ENCODE measurements at regions not wholly inside any gene's neighbourhood (a gene's known extent, or its start where the extent isn't known, plus 50 kb on each side); places are given as distances from the start of the nearest gene placed in this dataset.

DNA sequence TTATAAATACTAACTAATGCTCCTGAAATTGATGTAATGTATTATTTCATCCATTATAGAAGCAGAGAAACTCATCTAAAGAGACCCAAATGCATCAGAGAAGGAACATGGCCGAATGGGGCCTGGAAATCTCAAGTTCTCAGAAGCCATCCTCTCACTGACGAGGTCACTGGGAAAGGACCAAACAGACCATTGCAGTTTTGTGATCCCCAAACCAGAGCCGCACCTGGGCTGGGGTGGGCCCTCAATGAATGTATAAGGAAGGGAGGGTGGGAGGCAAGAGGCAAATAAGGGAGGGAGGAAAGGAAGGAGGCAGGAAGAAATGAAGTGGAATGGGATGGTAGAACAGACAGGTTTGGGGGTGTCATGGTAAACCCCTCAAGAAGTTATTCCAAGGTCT lies 245.3 kb upstream of the ID2 start:
- no peak for DNase-seq
- Histone ChIP-seq H3K27me3 (no peaks in the 10 kb centered on the region), H3K9me3 (no peaks in the 10 kb centered on the region), H3K4me3 (no peak overlapping the region), H3K27ac (no peak overlapping the region), H3K4me1 (peaks cover 0 to 15% (median 2%) of the 10 kb centered on the region in 4 donors), H3K36me3 (no peaks in the 10 kb centered on the region)
- no peak for TF ChIP-seq EP300 (IDR thresholded peaks at IDR 0.05; ENCODE audit: low read depth)
- TF ChIP-seq POLR2A (IDR thresholded peaks at IDR 0.05) = no peak
- no peak for TF ChIP-seq POLR2AphosphoS5 (IDR thresholded peaks at IDR 0.05)
- TF ChIP-seq, protein P1, sequence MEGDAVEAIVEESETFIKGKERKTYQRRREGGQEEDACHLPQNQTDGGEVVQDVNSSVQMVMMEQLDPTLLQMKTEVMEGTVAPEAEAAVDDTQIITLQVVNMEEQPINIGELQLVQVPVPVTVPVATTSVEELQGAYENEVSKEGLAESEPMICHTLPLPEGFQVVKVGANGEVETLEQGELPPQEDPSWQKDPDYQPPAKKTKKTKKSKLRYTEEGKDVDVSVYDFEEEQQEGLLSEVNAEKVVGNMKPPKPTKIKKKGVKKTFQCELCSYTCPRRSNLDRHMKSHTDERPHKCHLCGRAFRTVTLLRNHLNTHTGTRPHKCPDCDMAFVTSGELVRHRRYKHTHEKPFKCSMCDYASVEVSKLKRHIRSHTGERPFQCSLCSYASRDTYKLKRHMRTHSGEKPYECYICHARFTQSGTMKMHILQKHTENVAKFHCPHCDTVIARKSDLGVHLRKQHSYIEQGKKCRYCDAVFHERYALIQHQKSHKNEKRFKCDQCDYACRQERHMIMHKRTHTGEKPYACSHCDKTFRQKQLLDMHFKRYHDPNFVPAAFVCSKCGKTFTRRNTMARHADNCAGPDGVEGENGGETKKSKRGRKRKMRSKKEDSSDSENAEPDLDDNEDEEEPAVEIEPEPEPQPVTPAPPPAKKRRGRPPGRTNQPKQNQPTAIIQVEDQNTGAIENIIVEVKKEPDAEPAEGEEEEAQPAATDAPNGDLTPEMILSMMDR (IDR thresholded peaks at IDR 0.05) = no peak
- WGBS, 2 donors (ENCODE audit: low coverage in 1 of 2) = 97% methylated on average over 3 of the region's 3 CpGs; no CpG with 5 or more reads in 1 of the 2 donors
- in situ Hi-C loops (cut with MboI; ENCODE audit: low pct_ligation_motif_present in 1 of 4, low pct_unique_long_range_greater_than_20kb in 1 of 4, low sequenced_read_pairs in 3 of 4) = no loop called here
- intact Hi-C loops (cut with DNase I; ENCODE audit: low total_unique reads) = no loop called here

- Histone ChIP-seq H3K36me3 (no peaks in the 10 kb centered on the region), H3K27ac (no peak overlapping the region), H3K9me3 (no peaks in the 10 kb centered on the region), H3K4me3 (no peak overlapping the region), H3K4me1 (peaks cover 0 to 15% (median 2%) of the 10 kb centered on the region in 4 donors), H3K27me3 (no peaks in the 10 kb centered on the region)
- intact Hi-C loops (cut with DNase I; ENCODE audit: low total_unique reads) (no loop called here), in situ Hi-C loops (cut with MboI; ENCODE audit: low pct_ligation_motif_present in 1 of 4, low pct_unique_long_range_greater_than_20kb in 1 of 4, low sequenced_read_pairs in 3 of 4) (no loop called here)
- TF ChIP-seq, protein P1 (IDR thresholded peaks at IDR 0.05) = no peak
- TF ChIP-seq EP300 (IDR thresholded peaks at IDR 0.05; ENCODE audit: low read depth) = no peak
- TF ChIP-seq POLR2A (IDR thresholded peaks at IDR 0.05) = no peak
- no peak for TF ChIP-seq POLR2AphosphoS5 (IDR thresholded peaks at IDR 0.05)
- WGBS, 2 donors (ENCODE audit: low coverage in 1 of 2) = 92 to 100% methylated on average over 2 to 9 of the region's 9 CpGs
- DNase-seq = no peak
Measured at GRCh38 chr2:8437228-8437948, 244.5 kb upstream of the ID2 start.

- H3K27ac ChIP-seq = no peak overlapping the region
- H3K4me1 ChIP-seq = peaks cover 0 to 13% (median 2%) of the 10 kb centered on the region in 4 donors
- H3K36me3 ChIP-seq = no peaks in the 10 kb centered on the region
- DNase-seq = no peak
- H3K27me3 ChIP-seq = no peaks in the 10 kb centered on the region
- TF ChIP-seq POLR2A (IDR thresholded peaks at IDR 0.05) (no peak), POLR2AphosphoS5 (IDR thresholded peaks at IDR 0.05) (no peak), EP300 (IDR thresholded peaks at IDR 0.05; ENCODE audit: low read depth) (no peak)
- TF ChIP-seq, protein P1 (IDR thresholded peaks at IDR 0.05) = no peak
- intact Hi-C loops (cut with DNase I; ENCODE audit: low total_unique reads) = no loop called here
- no peaks in the 10 kb centered on the region for H3K9me3 ChIP-seq
- H3K4me3 ChIP-seq = no peak overlapping the region
- WGBS, 2 donors (ENCODE audit: low coverage in 1 of 2) = 99% methylated on average over 5 of the region's 5 CpGs; no CpG with 5 or more reads in 1 of the 2 donors
- in situ Hi-C loops (cut with MboI; ENCODE audit: low pct_ligation_motif_present in 1 of 4, low pct_unique_long_range_greater_than_20kb in 1 of 4, low sequenced_read_pairs in 3 of 4) = no loop called here
Measured at GRCh38 chr2:8437949-8438400, 243.9 kb upstream of the ID2 start.

- peak; percentile 35 for DNase-seq
- in situ Hi-C loops (cut with MboI; ENCODE audit: low pct_ligation_motif_present in 1 of 4, low pct_unique_long_range_greater_than_20kb in 1 of 4, low sequenced_read_pairs in 3 of 4) = no loop called here
- Histone ChIP-seq H3K27ac (no peak overlapping the region), H3K27me3 (no peaks in the 10 kb centered on the region), H3K4me1 (peaks cover 0 to 8% (median 2%) of the 10 kb centered on the region in 4 donors), H3K9me3 (no peaks in the 10 kb centered on the region), H3K36me3 (no peaks in the 10 kb centered on the region), H3K4me3 (no peak overlapping the region)
- 66% methylated on average over 3 of the region's 3 CpGs; no CpG with 5 or more reads in 1 of the 2 donors for WGBS, 2 donors (ENCODE audit: low coverage in 1 of 2)
- TF ChIP-seq EP300 (IDR thresholded peaks at IDR 0.05; ENCODE audit: low read depth) (no peak), POLR2A (IDR thresholded peaks at IDR 0.05) (no peak), POLR2AphosphoS5 (IDR thresholded peaks at IDR 0.05) (no peak)
- TF ChIP-seq, protein P1 (IDR thresholded peaks at IDR 0.05) = no peak
- intact Hi-C loops (cut with DNase I; ENCODE audit: low total_unique reads) = no loop called here
Measured at GRCh38 chr2:8438476-8438875, 243.4 kb upstream of the ID2 start.
